GM12878 (cell line): ENCODE measurements at regions not wholly inside any gene's neighbourhood (a gene's known extent, or its start where the extent isn't known, plus 50 kb on each side); places are given as distances from the start of the nearest gene placed in this dataset.

Source experiments
- ATAC-seq: fragments of 200-7000 bp; cut with Tn5 transposase; 3 replicates; pipeline ENCODE4 v1.9.1; 2020; ENCODE audit warnings: mild to moderate bottlenecking, moderate library complexity
- BruUV-seq: library from RNA; stranded (reverse); fragments of 400-500 nt; replicated peaks from 2 replicates; lab custom pipeline; 2021; lab: Mats Ljungman, UMichigan
- CTCF ChIA-PET: fragments of 300-600 bp; sonication (Branson Sonifier 250); formaldehyde crosslinking; extraction: SDS; loops from one replicate; lab custom pipeline; 2021; ENCODE audit warnings: inconsistent platforms; lab: Yijun Ruan, JAX
- POLR2A ChIA-PET: fragments of 350-600 bp; formaldehyde crosslinking; extraction: SDS; loops from one replicate; lab custom pipeline; 2021; ENCODE audit warnings: inconsistent platforms; lab: Charles Lee
- RAD21 ChIA-PET: fragments of 300-600 bp; sonication (Branson Sonifier 250); formaldehyde crosslinking; loops from one replicate; lab custom pipeline; 2023; ENCODE audit warnings: antibody characterized with exemption; ENCODE audit not compliant: unreplicated experiment; lab: Charles Lee
- SMC1A ChIA-PET: fragments of 300-600 bp; sonication (Branson Sonifier 250); formaldehyde crosslinking; loops from one replicate; lab custom pipeline; 2023; ENCODE audit not compliant: unreplicated experiment, uncharacterized antibody; lab: Charles Lee
- DNase-seq: peaks from one replicate; pipeline ENCODE4 v3.0.0-alpha.2; 2011; ENCODE audit warnings: low read depth, low spot score
- FAIRE-seq: peaks from 3 replicates; lab custom pipeline; 2011; peaks lifted over from hg19 to GRCh38; lab: Jason Lieb, UNC
- H2AFZ ChIP-seq: 2 replicates; pipeline ENCODE4 v1.6.0; 2011; ENCODE audit warnings: low read depth, low read length, control low read depth; ENCODE audit not compliant: control insufficient read depth
- H3K27ac ChIP-seq: 2 replicates; pipeline ENCODE4 v1.5.1; 2011; ENCODE audit warnings: control low read depth; ENCODE audit not compliant: control insufficient read depth, insufficient read depth
- H3K27me3 ChIP-seq, 2 experiments: replicated peaks in 1 of 2; 2 replicates each; pipeline versions ENCODE4 v1.6.0 to v1.6.1; 2011; ENCODE audit warnings: low read length in 1 of 2; ENCODE audit not compliant: control insufficient read depth in 2 of 2, insufficient read depth in 2 of 2
- H3K36me3 ChIP-seq, 2 experiments: 2 replicates each; pipeline ENCODE4 v1.5.1; 2011; ENCODE audit warnings: low read length in 1 of 2; ENCODE audit not compliant: control insufficient read depth in 2 of 2, insufficient read depth in 2 of 2
- H3K4me1 ChIP-seq: 2 replicates; pipeline ENCODE4 v1.6.1; 2011; ENCODE audit warnings: mild to moderate bottlenecking, low read length, moderate library complexity, mixed read lengths; ENCODE audit not compliant: control insufficient read depth, insufficient read depth
- H3K4me2 ChIP-seq: 2 replicates; pipeline ENCODE4 v1.6.0; 2011; ENCODE audit warnings: control low read depth; ENCODE audit not compliant: control insufficient read depth, insufficient read depth
- H3K4me3 ChIP-seq: fragments of 200-600 bp; sonication (generic); 2 replicates; pipeline ENCODE4 v1.5.1; 2016
- H3K79me2 ChIP-seq: 2 replicates; pipeline ENCODE4 v1.6.0; 2011; ENCODE audit warnings: low read length; ENCODE audit not compliant: control insufficient read depth, insufficient read depth
- H3K9ac ChIP-seq: 2 replicates; pipeline ENCODE4 v1.8.0; 2011; ENCODE audit warnings: low read length, control low read depth, mixed read lengths; ENCODE audit not compliant: control insufficient read depth, insufficient read depth
- H3K9me3 ChIP-seq: replicated peaks from 3 replicates; pipeline ENCODE4 v1.5.1; 2011; ENCODE audit warnings: mild to moderate bottlenecking, low read length; ENCODE audit not compliant: control insufficient read depth, insufficient read depth
- H4K20me1 ChIP-seq: 2 replicates; pipeline ENCODE4 v1.6.0; 2011; ENCODE audit not compliant: control insufficient read depth, insufficient read depth
- FOS ChIP-seq: IDR thresholded peaks from 3 replicates; pipeline ENCODE4 v1.6.1; 2011; ENCODE audit warnings: borderline replicate concordance; ENCODE audit not compliant: insufficient read length; ENCODE audit errors: extremely low read depth
- GATAD2B ChIP-seq: fragments of 450-650 bp; conservative IDR thresholded peaks from 2 replicates; pipeline ENCODE4 v1.6.1; 2017; ENCODE audit warnings: low read depth, mild to moderate bottlenecking, moderate library complexity
- MEF2B ChIP-seq: fragments of 450-650 bp; IDR thresholded peaks from 2 replicates; pipeline ENCODE4 v1.6.1; 2018; ENCODE audit warnings: mild to moderate bottlenecking, moderate library complexity; ENCODE audit not compliant: partially characterized antibody, poor library complexity, severe bottlenecking
- POLR2A ChIP-seq: IDR thresholded peaks from 2 replicates; pipeline ENCODE4 v1.6.1; 2011; ENCODE audit warnings: low read depth, mild to moderate bottlenecking, low read length
- POLR2AphosphoS2 ChIP-seq: IDR thresholded peaks from 2 replicates; pipeline ENCODE4 v1.6.1; 2011; ENCODE audit warnings: low read depth, mild to moderate bottlenecking, low read length, improper control_type of control experiment, moderate library complexity
- SREBF1 ChIP-seq: IDR thresholded peaks from 2 replicates; pipeline ENCODE4 v1.6.1; 2012; ENCODE audit warnings: mild to moderate bottlenecking, low read length
- WGBS: methylation state at CpG from one replicate; pipeline ENCODE4 v1.1.6; 2016; ENCODE audit warnings: low lambda C conversion rate; ENCODE audit not compliant: insufficient replicate concordance, insufficient coverage; ENCODE audit errors: missing lambda C conversion rate; 5-methylcytosine and 5-hydroxymethylcytosine counted together
- in situ Hi-C: fragments of 300-500 bp; cut with MboI; formaldehyde crosslinking; loops from 9 replicates; pipeline ENCODE4 v1.14.3; 2018; ENCODE audit warnings: mixed read lengths
- intact Hi-C: fragments of 100-400 bp; cut with micrococcal nuclease; formaldehyde crosslinking; loops from one replicate; pipeline ENCODE4 v1.14.2; 2022; ENCODE audit not compliant: unreplicated experiment
- TF ChIP-seq, protein P1 (sequence below): fragments of 450-650 bp; IDR thresholded peaks from 2 replicates; pipeline ENCODE4 v1.6.1; 2016; ENCODE audit warnings: mild to moderate bottlenecking
- TF ChIP-seq, protein P2 (sequence below): fragments of 450-650 bp; IDR thresholded peaks from 2 replicates; pipeline ENCODE4 v1.6.1; 2017; ENCODE audit warnings: mild to moderate bottlenecking, moderate library complexity

DNA sequence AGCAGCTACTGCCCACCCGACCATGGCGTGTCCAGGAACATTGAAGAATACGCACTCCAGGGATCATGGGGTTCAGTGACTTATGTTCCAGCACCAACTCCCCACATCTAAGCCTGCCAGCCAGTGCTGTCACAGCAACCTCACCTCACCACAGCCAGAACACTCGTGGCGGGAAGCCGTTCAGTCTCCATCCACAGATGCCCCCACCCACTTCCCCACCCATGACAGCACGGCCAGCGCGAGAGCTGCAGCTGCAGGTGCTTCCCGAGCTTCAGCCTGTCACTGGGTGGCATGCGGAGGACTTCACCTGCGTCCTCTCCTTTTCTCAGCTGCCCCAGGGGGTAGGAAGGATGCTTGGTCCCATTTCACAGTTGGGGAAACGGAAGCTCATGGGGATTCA is 50.3 kb downstream of the RBFOX3 start:
- TF ChIP-seq SREBF1 (no peak), POLR2AphosphoS2 (no peak), FOS (no peak), MEF2B (no peak), GATAD2B (no peak), POLR2A (no peak)
- TF ChIP-seq, protein P1, sequence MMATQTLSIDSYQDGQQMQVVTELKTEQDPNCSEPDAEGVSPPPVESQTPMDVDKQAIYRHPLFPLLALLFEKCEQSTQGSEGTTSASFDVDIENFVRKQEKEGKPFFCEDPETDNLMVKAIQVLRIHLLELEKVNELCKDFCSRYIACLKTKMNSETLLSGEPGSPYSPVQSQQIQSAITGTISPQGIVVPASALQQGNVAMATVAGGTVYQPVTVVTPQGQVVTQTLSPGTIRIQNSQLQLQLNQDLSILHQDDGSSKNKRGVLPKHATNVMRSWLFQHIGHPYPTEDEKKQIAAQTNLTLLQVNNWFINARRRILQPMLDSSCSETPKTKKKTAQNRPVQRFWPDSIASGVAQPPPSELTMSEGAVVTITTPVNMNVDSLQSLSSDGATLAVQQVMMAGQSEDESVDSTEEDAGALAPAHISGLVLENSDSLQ, result no peak
- TF ChIP-seq, protein P2, sequence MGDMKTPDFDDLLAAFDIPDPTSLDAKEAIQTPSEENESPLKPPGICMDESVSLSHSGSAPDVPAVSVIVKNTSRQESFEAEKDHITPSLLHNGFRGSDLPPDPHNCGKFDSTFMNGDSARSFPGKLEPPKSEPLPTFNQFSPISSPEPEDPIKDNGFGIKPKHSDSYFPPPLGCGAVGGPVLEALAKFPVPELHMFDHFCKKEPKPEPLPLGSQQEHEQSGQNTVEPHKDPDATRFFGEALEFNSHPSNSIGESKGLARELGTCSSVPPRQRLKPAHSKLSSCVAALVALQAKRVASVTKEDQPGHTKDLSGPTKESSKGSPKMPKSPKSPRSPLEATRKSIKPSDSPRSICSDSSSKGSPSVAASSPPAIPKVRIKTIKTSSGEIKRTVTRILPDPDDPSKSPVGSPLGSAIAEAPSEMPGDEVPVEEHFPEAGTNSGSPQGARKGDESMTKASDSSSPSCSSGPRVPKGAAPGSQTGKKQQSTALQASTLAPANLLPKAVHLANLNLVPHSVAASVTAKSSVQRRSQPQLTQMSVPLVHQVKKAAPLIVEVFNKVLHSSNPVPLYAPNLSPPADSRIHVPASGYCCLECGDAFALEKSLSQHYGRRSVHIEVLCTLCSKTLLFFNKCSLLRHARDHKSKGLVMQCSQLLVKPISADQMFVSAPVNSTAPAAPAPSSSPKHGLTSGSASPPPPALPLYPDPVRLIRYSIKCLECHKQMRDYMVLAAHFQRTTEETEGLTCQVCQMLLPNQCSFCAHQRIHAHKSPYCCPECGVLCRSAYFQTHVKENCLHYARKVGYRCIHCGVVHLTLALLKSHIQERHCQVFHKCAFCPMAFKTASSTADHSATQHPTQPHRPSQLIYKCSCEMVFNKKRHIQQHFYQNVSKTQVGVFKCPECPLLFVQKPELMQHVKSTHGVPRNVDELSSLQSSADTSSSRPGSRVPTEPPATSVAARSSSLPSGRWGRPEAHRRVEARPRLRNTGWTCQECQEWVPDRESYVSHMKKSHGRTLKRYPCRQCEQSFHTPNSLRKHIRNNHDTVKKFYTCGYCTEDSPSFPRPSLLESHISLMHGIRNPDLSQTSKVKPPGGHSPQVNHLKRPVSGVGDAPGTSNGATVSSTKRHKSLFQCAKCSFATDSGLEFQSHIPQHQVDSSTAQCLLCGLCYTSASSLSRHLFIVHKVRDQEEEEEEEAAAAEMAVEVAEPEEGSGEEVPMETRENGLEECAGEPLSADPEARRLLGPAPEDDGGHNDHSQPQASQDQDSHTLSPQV, result no peak
- intact Hi-C loops, result no loop called here
- DNase-seq, result no peak
- no peak overlapping the region for H3K4me3 ChIP-seq
- no peak overlapping the region for H3K27ac ChIP-seq
- SMC1A ChIA-PET, result no interaction called here
- no peak for ATAC-seq
- no TSS peak for BruUV-seq
- H3K9ac ChIP-seq, result no peak overlapping the region
- CTCF ChIA-PET, result no interaction called here
- no peaks in the 10 kb centered on the region; the same call in 2 of the 3 replicates for H3K9me3 ChIP-seq
- FAIRE-seq, result no peak
- in situ Hi-C loops, result no loop called here
- H3K36me3 ChIP-seq, result no peaks in the 10 kb centered on the region
- POLR2A ChIA-PET, result no interaction called here
- RAD21 ChIA-PET, result no interaction called here
- no peaks in the 10 kb centered on the region for H4K20me1 ChIP-seq
- no peak overlapping the region for H2AFZ ChIP-seq
- WGBS, result 10% methylated on average over 13 of the region's 13 CpGs
- no peaks in the 10 kb centered on the region for H3K79me2 ChIP-seq
- H3K4me2 ChIP-seq, result no peak overlapping the region
- no peaks in the 10 kb centered on the region for H3K4me1 ChIP-seq
- peaks cover 0 to 2% of the 10 kb centered on the region in 2 experiments; a peak in 2 of 4 replicates for H3K27me3 ChIP-seq
